SK-N-SH treated with all-trans-retinoic acid at 6 μM for 48 hours (cell line): ENCODE measurements at regions not wholly inside any gene's neighbourhood (a gene's known extent, or its start where the extent isn't known, plus 50 kb on each side); places are given as distances from the start of the nearest gene placed in this dataset.

Source experiments
- ATAC-seq: fragments of 200-7000 bp; cut with Tn5 transposase; 3 replicates; pipeline ENCODE4 v1.9.1; 2020; ENCODE audit warnings: mild to moderate bottlenecking, moderate library complexity
- BACH2 ChIP-seq: fragments of 250-450 bp; sonication (Bioruptor Pico); IDR thresholded peaks from 2 replicates; pipeline ENCODE4 v1.9.0; 2021; ENCODE audit warnings: mild to moderate bottlenecking, borderline replicate concordance
- CREB5 ChIP-seq: fragments of 250-450 bp; sonication (Bioruptor Pico); IDR thresholded peaks from 2 replicates; pipeline ENCODE4 v1.5.1; 2020; ENCODE audit warnings: low read depth, mild to moderate bottlenecking, moderate library complexity
- CSDC2 ChIP-seq: fragments of 250-450 bp; sonication (Bioruptor Pico); IDR thresholded peaks from 2 replicates; pipeline ENCODE4 v1.5.0; 2020; ENCODE audit warnings: mild to moderate bottlenecking, moderate library complexity
- CSRNP3 ChIP-seq: fragments of 250-450 bp; sonication (Bioruptor Pico); IDR thresholded peaks from 2 replicates; pipeline ENCODE4 v1.5.1; 2021; ENCODE audit warnings: mild to moderate bottlenecking, moderate library complexity
- ESRRG ChIP-seq: fragments of 250-450 bp; sonication (Bioruptor Pico); IDR thresholded peaks from 2 replicates; pipeline ENCODE4 v1.6.1; 2021; ENCODE audit warnings: mild to moderate bottlenecking
- GLIS3 ChIP-seq: fragments of 250-450 bp; sonication (Bioruptor Pico); IDR thresholded peaks from 2 replicates; pipeline ENCODE4 v1.5.0; 2020; ENCODE audit warnings: mild to moderate bottlenecking, moderate library complexity
- ISL1 ChIP-seq: fragments of 250-450 bp; sonication (Bioruptor Pico); IDR thresholded peaks from 2 replicates; pipeline ENCODE4 v2.1.2; 2022; ENCODE audit warnings: mild to moderate bottlenecking, moderate library complexity
- OSR1 ChIP-seq: fragments of 250-450 bp; sonication (Bioruptor Pico); IDR thresholded peaks from 2 replicates; pipeline ENCODE4 v1.8.0; 2022; ENCODE audit warnings: moderate library complexity, mild to moderate bottlenecking, inconsistent platforms
- PATZ1 ChIP-seq: fragments of 250-450 bp; sonication (Bioruptor Pico); IDR thresholded peaks from 2 replicates; pipeline ENCODE4 v1.8.0; 2020; ENCODE audit warnings: mild to moderate bottlenecking, moderate library complexity, borderline replicate concordance
- POU6F1 ChIP-seq: fragments of 250-450 bp; sonication (Bioruptor Pico); IDR thresholded peaks from 2 replicates; pipeline ENCODE4 v1.8.0; 2021; ENCODE audit warnings: low read depth, mild to moderate bottlenecking, moderate library complexity, borderline replicate concordance
- SNAI2 ChIP-seq: fragments of 250-450 bp; sonication (Bioruptor Pico); IDR thresholded peaks from 2 replicates; pipeline ENCODE4 v1.5.0; 2020; ENCODE audit warnings: mild to moderate bottlenecking, moderate library complexity
- TCF4 ChIP-seq: fragments of 250-450 bp; sonication (Bioruptor Pico); IDR thresholded peaks from 2 replicates; pipeline ENCODE4 v1.8.0; 2021; ENCODE audit warnings: mild to moderate bottlenecking, moderate library complexity, borderline replicate concordance
- TOX ChIP-seq: fragments of 250-450 bp; sonication (Bioruptor Pico); IDR thresholded peaks from 2 replicates; pipeline ENCODE4 v1.8.0; 2021; ENCODE audit warnings: mild to moderate bottlenecking, moderate library complexity, borderline replicate concordance
- TSHZ2 ChIP-seq: fragments of 250-450 bp; sonication (Bioruptor Pico); IDR thresholded peaks from 2 replicates; pipeline ENCODE4 v1.5.0; 2020; ENCODE audit warnings: mild to moderate bottlenecking, moderate library complexity
- ZFP3 ChIP-seq: fragments of 250-450 bp; sonication (Bioruptor Pico); IDR thresholded peaks from 2 replicates; pipeline ENCODE4 v1.5.0; 2020; ENCODE audit warnings: mild to moderate bottlenecking, moderate library complexity
- ZFP30 ChIP-seq: fragments of 450-650 bp; formaldehyde crosslinking; IDR thresholded peaks from 2 replicates; pipeline ENCODE4 v1.5.0; 2022; ENCODE audit warnings: mild to moderate bottlenecking, moderate library complexity
- ZNF565 ChIP-seq: fragments of 450-650 bp; formaldehyde crosslinking; conservative IDR thresholded peaks from 2 replicates; pipeline ENCODE4 v1.5.0; 2020; ENCODE audit warnings: low read depth, mild to moderate bottlenecking, moderate library complexity
- ZNF8 ChIP-seq: fragments of 450-650 bp; formaldehyde crosslinking; IDR thresholded peaks from 2 replicates; pipeline ENCODE4 v1.5.0; 2020; ENCODE audit warnings: mild to moderate bottlenecking, moderate library complexity

- TF ChIP-seq ZFP30 (CRISPR knock-in tag) (no peak), POU6F1 (CRISPR knock-in tag) (no peak), TSHZ2 (CRISPR knock-in tag) (no peak), ISL1 (no peak)
- no peak for ATAC-seq
Observed at GRCh38 chr5:92554447-92555085, 1026.5 kb downstream of the NR2F1-AS1 start.

GRCh38 chr5:92553326-92553725 is 1027.7 kb downstream of the NR2F1-AS1 start:
- no peak for TF ChIP-seq ZFP3 (CRISPR knock-in tag)
- no peak for TF ChIP-seq ZNF565 (CRISPR knock-in tag)
- TF ChIP-seq ZNF8 (CRISPR knock-in tag), result no peak
- TF ChIP-seq TSHZ2 (CRISPR knock-in tag), result no peak
- no peak for TF ChIP-seq ZFP30 (CRISPR knock-in tag)
- TF ChIP-seq GLIS3, result no peak
- no peak for TF ChIP-seq OSR1 (CRISPR knock-in tag)
- TF ChIP-seq CREB5, result no peak
- TF ChIP-seq SNAI2, result no peak
- no peak for TF ChIP-seq BACH2 (CRISPR knock-in tag)
- TF ChIP-seq ESRRG (CRISPR knock-in tag), result no peak
- no peak for TF ChIP-seq CSDC2 (CRISPR knock-in tag)
- TF ChIP-seq PATZ1 (CRISPR knock-in tag), result no peak
- no peak for TF ChIP-seq TCF4 (CRISPR knock-in tag)
- TF ChIP-seq POU6F1 (CRISPR knock-in tag), result no peak
- no peak for TF ChIP-seq TOX (CRISPR knock-in tag)
- no peak for TF ChIP-seq CSRNP3 (CRISPR knock-in tag)
- TF ChIP-seq ISL1, result no peak
- ATAC-seq, result no peak
